ENCODE measurements at regions not wholly inside any gene's neighbourhood (a gene's known extent, or its start where the extent isn't known, plus 50 kb on each side); places are given as distances from the start of the nearest gene placed in this dataset.
"Not testable (repeated sequence)": the region's sequence is repeated elsewhere in the genome, so short reads cannot be mapped to it uniquely, and the experiment has no call there.

DNA sequence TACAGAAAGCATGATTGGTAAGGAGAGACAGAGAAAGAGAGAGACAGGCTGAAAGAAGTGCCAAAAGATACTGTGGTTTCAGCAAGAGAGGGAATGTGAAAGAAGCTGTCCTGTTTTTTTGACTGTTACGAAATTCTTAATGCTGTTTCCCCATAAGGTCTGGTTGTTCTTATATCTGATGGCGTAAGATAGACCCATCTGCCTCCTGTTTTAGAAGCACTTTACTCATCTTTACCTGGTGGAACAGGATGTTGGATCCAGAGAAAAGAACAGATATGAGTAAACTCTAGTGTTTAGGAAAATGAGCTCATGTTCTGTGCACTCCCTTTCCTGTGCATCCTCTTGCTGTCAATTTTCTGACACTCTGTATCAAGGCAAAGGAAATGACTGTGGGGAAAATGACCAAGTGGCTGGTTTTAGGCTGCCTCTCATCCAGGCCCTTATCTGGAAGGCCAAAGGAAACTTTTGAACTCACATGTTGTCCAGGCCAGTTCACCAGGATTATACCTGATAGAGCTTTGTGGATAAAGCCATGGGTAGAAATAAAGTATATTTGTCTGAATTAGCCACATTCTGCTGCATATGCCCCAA is 311.7 kb upstream of the HTR2C start:
- no peak for DNase-seq

- not testable (repeated sequence) for DNase-seq
Observed at GRCh38 chrX:114270371-114270770, 313.5 kb upstream of the HTR2C start.

DNA sequence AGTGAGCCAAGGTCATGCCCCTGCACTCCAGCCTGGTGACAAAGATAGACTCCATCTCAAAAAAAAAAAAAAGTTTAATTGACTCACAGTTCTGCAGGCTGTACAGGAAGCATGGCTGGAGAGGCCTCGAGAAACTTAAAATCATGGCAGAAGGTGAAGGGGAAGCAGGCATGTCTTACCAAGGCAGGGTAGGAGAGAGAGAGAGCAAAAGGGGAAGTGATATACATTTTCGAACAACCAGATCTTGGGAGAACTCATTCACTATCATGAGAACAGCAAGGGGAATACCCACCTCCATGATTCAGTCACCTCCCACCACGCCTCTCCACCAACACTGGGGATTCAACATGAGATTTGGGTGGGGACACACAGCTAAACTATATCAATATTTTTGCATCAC is 315.2 kb upstream of the HTR2C start:
- no peak for DNase-seq

DNA sequence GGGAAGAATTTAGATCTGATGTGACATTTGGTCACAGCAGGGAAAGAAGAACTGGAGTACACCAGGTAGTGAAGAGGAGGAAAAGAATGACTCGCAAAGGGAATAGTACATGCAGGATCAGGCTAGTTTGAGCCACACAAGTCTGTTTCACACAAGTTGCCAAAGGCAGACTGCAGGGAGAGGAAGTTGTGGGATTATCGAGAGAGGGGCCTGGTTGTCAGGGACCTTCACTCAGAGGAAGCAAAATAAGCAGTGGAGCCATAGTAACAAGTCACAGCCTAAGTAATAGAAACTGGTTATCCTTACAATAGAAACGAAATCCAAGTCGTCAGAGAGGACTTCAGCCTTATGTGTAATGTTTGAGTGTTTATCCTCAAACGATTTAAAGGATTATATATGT is 316.7 kb upstream of the HTR2C start:
- no peak for DNase-seq

DNA sequence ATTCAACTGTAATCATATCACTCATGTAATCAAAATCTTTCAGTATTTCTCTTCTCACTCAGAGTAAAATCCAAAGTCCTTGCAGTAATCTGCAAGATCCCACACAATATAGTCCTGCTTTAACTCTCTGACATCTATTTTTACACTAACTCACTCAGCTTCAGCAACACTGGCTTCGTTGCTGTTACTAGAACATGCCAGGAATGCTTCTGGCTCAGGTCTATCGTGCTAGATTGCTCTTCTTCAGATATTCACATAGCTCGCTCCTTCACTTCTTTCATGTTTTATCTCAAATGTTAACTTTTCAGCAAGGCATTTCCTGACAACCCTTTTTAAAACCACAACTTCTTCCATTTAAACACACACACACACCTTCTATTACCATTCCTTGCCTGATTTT is 331.7 kb upstream of the HTR2C start:
- DNase-seq: no peak

DNA sequence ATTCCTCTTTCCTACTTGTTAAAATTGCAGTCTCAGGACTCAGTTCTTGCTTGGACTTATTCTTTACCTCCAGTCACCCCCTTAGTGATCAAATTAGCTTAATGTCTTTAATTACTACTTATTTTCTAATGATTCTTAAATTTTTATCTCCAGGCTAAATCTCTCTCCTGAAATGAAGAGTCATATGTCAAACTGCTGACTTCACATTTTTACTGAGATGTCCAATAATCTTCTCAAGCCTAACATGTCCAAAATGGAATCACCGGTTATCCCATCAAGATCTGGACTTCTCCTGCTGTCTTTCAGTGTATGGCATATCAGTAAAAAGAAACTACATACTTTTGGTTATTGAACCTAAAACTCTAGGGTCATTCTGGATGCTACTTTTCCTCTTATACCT is 332.3 kb upstream of the HTR2C start:
- DNase-seq: no peak

DNA sequence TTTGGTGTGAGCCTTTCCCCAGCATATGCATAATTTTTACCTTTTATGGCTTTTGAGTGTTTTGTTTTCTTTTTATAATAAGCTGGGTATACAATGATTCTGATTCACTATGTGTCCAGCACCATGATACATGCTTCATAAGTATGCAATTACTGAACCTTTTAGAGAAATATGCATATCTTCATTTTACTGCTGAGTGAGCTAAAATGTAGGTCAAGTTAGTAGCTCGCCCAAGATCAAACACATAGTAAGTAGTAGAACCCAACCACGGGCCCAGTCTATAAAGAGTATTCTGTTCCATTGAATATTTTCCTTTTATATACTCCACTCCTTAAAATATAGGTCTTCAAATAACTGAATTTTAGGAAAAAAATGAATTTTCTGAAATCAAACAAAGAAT is 362.4 kb upstream of the HTR2C start:
- DNase-seq: no peak

DNA sequence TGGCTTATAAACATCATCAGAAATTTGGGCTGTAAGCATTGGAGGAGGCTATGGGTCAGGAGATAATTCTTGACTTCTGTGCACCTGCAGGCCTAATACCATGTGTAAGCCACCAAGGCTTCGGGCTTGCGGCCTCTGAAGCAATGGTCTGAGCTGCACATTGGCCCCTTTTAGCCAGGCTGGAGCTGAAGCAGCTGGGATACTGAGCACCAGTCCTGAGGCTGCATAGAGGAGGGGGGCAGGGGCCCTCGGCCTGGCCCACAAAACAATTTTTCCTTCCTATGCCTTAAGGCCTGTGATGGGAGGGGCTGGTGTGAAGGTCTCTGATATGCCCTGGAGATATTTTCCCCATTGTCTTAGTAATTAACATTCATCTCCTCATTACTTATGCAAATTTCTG is 373.0 kb upstream of the HTR2C start:
- DNase-seq: no peak

GRCh38 chrX:114201622-114202021 is 382.3 kb upstream of the HTR2C start:
- no peak for DNase-seq

DNA sequence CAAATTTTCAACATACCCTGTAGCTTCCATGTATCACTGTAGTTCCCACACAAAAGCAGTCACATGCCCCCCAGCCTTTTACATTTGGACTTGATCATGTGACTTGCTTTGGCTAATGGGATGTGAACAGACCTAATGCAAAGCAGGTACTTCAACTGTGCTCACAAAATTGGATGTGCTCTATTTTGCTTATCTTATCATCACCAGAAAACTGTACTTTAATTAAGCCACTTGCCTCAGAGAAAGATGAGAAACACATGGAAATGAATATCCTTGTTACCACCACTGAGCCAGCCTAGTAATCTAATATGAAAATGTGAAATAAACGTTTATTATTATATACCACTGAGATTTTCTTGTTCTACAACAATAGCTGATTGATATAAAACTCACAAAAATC is 402.7 kb upstream of the HTR2C start:
- no peak for DNase-seq

DNA sequence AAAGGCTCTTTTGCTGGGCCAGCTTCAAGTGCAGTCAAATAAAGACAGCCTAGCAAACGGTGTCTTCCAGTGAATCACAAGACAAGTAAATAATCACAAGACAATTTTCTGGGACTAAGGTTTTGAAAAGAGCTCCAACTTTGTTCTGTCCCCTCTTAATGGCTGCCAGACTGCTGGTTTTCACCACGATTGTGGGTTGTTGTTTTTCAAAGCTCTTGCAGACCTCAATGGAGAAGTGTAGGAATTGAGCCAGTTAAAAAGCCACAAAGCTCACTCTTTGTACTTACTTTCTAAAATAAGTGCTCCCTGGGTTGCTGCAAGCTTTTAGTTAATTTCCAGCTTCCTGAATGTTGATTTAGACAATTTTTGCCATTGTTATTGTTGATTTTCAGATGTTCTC is 405.8 kb upstream of the HTR2C start:
- no peak for DNase-seq

- DNase-seq: not testable (repeated sequence)
Observed at GRCh38 chrX:114167276-114167675, 416.6 kb upstream of the HTR2C start.

DNA sequence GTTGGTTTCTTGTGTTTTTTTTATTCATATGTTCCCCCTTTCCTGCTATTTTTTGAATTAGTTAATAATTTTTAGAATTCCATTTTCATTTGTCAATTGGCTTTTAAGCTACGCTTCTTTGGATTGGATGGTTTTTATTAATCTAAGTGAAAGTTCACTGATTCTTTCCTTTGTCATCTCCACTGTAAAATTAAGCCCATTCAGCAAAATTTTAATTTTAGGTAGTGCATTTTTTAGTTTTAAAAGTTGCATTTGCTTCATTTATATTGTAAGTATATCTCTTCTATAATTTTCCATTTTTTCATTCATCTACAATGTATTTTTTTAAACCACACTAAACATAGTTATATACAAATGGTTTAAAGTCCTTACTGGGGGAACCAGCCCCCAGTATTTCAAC is 417.3 kb upstream of the HTR2C start:
- no peak for DNase-seq

- DNase-seq: no peak
Observed at GRCh38 chrX:114165537-114165936, 418.3 kb upstream of the HTR2C start.

DNA sequence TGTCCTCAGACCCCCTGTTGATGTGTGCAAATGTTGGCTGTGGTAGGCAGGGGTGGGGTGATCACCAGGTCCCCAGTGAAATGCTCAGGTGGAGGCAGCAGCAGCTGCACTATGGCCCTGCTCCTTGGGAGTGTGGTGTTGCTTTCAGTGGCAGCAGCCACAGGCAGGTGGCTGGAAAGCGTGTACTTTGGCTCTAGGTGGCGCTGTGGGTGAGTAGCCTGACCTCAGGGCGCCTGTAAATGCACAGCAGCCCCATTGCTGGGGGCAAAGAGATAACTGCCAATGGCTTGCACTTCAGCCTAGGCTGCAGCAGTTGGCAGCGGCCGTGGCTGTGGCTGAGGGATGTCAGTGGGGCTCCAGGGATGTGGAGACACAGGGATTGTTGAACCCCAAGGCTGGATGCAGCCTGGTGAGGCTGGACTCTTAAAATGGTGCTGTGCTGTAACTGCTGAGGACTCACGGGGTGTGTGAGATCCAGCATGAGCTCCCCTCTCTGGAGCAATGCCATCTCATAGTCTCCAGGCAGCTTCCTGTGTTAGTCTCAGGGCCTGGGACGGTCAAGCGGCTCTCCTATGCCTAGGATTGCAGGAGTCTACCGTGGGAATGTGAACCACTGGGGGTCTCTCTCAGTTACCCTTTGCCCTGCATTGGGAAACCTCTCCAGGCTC is 421.7 kb upstream of the HTR2C start:
- DNase-seq: no peak

DNA sequence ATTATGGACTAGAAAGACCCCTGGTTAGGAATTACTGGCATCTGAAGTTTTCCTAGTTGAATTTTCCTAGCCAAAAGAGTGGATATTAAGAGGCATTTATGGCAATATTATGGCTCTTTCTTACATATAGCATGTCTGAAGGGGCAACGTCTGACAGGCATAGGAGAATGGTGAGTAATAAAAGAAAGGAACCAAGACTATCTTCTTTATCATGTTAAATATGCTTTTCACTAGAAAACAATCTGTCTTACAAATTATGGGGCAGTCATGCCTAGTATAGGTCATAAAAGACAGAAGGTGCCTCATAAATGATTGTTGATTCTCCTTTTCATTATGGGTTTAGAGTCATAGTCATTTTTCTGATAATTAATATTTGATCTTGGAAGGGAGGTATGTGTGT is 431.1 kb upstream of the HTR2C start:
- no peak for DNase-seq

DNA sequence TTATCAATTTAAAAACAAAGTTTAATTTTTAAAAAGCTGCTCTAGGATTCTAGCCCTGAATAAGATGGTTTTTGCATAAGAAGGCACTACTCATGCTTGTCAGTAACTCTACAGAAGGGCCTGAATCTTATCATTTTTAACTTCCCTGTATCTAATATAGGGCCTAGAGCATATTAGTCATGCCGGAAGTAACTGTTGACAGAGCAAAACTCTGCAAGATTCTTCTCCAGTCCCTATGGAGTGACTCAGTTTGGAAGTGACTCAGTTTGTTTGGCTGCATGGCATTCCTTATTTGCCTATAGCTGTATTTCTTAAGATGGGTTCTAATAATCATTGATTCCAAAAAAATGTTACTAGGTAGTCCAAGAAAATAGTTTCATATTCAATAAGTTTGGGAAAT is 431.8 kb upstream of the HTR2C start:
- peak in 2 of 4 experiments; percentile 3 to 5 for DNase-seq

- DNase-seq: peak in 1 of 4 experiments; percentile 2
Observed at GRCh38 chrX:114134465-114134864, 449.4 kb upstream of the HTR2C start.

GRCh38 chrX:114127411-114128025 is 456.4 kb upstream of the HTR2C start:
- no peak for DNase-seq

DNA sequence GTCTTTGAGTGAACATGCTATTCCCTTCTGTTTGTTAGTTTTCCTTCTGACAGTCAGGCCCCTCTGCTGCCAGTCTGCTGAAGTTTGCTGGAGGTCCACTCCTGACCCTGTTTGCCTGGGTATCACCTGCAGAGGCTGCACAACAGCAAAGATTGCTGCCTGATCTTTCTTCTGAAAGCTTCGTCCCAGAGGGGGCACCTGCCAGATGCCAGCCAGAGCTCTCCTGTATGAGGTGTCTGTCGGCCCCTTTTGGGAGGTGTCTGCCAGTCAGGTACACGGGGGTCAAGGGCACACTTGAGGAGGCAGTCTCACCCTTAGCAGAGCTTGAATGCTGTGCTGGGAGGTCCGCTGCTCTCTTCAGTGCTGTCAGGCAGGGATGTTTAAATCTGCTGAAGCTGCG is 456.9 kb upstream of the HTR2C start:
- DNase-seq: no peak

DNA sequence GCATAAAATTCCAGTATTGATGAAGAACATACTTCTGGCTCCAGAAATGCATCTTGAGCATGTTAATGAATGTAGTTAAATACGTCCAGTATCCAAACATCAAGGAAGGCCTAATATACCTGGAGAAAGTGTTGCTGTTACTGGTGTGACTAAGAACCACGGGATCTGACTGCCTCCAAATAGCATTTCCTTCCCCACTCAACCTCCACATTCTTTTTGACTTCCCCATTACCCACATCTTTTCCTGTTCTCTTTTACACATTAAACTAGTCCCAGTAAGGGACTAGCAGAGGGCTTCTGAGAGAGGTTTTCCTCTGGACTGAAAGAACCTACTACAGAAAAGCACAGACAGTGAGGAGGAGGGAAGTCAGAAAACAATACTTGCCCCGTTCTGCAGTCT is 482.8 kb upstream of the HTR2C start:
- peak; percentile 2 to 35 (median 18) for DNase-seq

GRCh38 chrX:114097866-114098265 is 486.0 kb upstream of the HTR2C start:
- DNase-seq: no peak

DNA sequence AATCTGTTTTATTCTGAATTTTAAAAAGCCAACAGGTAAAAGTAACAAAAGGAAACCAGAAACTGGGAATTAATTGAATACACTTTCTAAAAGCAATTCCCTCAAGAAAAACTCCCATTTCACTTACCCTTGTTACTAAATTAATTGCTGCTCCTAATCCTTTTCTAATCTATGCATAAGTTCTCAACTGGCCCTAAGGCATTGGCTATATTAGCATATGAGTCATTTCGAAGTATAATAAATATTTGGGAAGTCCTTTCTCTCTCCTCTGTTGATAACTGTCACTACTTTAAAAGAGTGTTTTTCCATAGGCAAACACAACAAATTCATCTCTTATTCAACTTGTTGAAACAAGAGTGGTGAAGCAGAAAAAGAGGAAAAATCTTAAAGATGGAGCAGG is 486.5 kb upstream of the HTR2C start:
- no peak for DNase-seq

- no peak for DNase-seq
Observed at GRCh38 chrX:114095789-114096188, 488.1 kb upstream of the HTR2C start.

- DNase-seq: no peak
Observed at GRCh38 chrX:114087543-114087942, 496.3 kb upstream of the HTR2C start.

Measured in suppressor macrophage (primary cell).